ENCODE measurements at regions not wholly inside any gene's neighbourhood (a gene's known extent, or its start where the extent isn't known, plus 50 kb on each side); places are given as distances from the start of the nearest gene placed in this dataset.

- Mint-ChIP-seq H3K9me3 (peaks cover 8% of the 10 kb centered on the region), H3K4me1 (peaks cover 5% of the 10 kb centered on the region), H3K27me3 (ENCODE audit: low read depth) (no peaks in the 10 kb centered on the region), H3K36me3 (peaks cover 1% of the 10 kb centered on the region), H3K4me3 (no peak overlapping the region), H3K27ac (no peak overlapping the region)
- no peak for TF ChIP-seq CTCF (IDR thresholded peaks at IDR 0.05; ENCODE audit: unreplicated experiment)
- no peak for DNase-seq (ENCODE audit: low spot score in 2 of 2, unreplicated experiment in 2 of 2)
These were observed 454.8 kb downstream of the SHQ1 start for GRCh38 chr3:72393455-72393854.

GRCh38 chr3:72391659-72392058 is 456.6 kb downstream of the SHQ1 start:
- H3K27ac Mint-ChIP-seq: no peak overlapping the region
- H3K27me3 Mint-ChIP-seq (ENCODE audit: low read depth): no peaks in the 10 kb centered on the region
- no peak for DNase-seq (ENCODE audit: low spot score in 2 of 2, unreplicated experiment in 2 of 2)
- peaks cover 12% of the 10 kb centered on the region for H3K4me1 Mint-ChIP-seq
- H3K9me3 Mint-ChIP-seq: peaks cover 8% of the 10 kb centered on the region
- TF ChIP-seq CTCF (IDR thresholded peaks at IDR 0.05; ENCODE audit: unreplicated experiment): no peak
- no peak overlapping the region for H3K4me3 Mint-ChIP-seq
- peaks cover 1% of the 10 kb centered on the region for H3K36me3 Mint-ChIP-seq

GRCh38 chr3:72390841-72391240 is 457.4 kb downstream of the SHQ1 start:
- DNase-seq (ENCODE audit: low spot score in 2 of 2, unreplicated experiment in 2 of 2): no peak
- H3K36me3 Mint-ChIP-seq: peaks cover 1% of the 10 kb centered on the region
- no peaks in the 10 kb centered on the region for H3K27me3 Mint-ChIP-seq (ENCODE audit: low read depth)
- H3K9me3 Mint-ChIP-seq: peaks cover 4% of the 10 kb centered on the region
- H3K4me3 Mint-ChIP-seq: no peak overlapping the region
- peaks cover 12% of the 10 kb centered on the region for H3K4me1 Mint-ChIP-seq
- TF ChIP-seq CTCF (IDR thresholded peaks at IDR 0.05; ENCODE audit: unreplicated experiment): no peak
- H3K27ac Mint-ChIP-seq: no peak overlapping the region

GRCh38 chr3:72388644-72389043 is 459.6 kb downstream of the SHQ1 start:
- Mint-ChIP-seq H3K4me3 (no peak overlapping the region), H3K27me3 (ENCODE audit: low read depth) (no peaks in the 10 kb centered on the region), H3K27ac (no peak overlapping the region), H3K36me3 (no peaks in the 10 kb centered on the region), H3K9me3 (peaks cover under 1% of the 10 kb centered on the region), H3K4me1 (peaks cover 25% of the 10 kb centered on the region)
- DNase-seq (ENCODE audit: low spot score in 2 of 2, unreplicated experiment in 2 of 2): no peak
- TF ChIP-seq CTCF (IDR thresholded peaks at IDR 0.05; ENCODE audit: unreplicated experiment): no peak

GRCh38 chr3:72388117-72388516 is 460.1 kb downstream of the SHQ1 start:
- peaks cover 27% of the 10 kb centered on the region for H3K4me1 Mint-ChIP-seq
- no peaks in the 10 kb centered on the region for H3K9me3 Mint-ChIP-seq
- H3K27ac Mint-ChIP-seq: no peak overlapping the region
- H3K27me3 Mint-ChIP-seq (ENCODE audit: low read depth): no peaks in the 10 kb centered on the region
- no peaks in the 10 kb centered on the region for H3K36me3 Mint-ChIP-seq
- no peak for DNase-seq (ENCODE audit: low spot score in 2 of 2, unreplicated experiment in 2 of 2)
- H3K4me3 Mint-ChIP-seq: no peak overlapping the region
- no peak for TF ChIP-seq CTCF (IDR thresholded peaks at IDR 0.05; ENCODE audit: unreplicated experiment)
